ENCODE measurements at regions not wholly inside any gene's neighbourhood (a gene's known extent, or its start where the extent isn't known, plus 50 kb on each side); places are given as distances from the start of the nearest gene placed in this dataset.

DNA sequence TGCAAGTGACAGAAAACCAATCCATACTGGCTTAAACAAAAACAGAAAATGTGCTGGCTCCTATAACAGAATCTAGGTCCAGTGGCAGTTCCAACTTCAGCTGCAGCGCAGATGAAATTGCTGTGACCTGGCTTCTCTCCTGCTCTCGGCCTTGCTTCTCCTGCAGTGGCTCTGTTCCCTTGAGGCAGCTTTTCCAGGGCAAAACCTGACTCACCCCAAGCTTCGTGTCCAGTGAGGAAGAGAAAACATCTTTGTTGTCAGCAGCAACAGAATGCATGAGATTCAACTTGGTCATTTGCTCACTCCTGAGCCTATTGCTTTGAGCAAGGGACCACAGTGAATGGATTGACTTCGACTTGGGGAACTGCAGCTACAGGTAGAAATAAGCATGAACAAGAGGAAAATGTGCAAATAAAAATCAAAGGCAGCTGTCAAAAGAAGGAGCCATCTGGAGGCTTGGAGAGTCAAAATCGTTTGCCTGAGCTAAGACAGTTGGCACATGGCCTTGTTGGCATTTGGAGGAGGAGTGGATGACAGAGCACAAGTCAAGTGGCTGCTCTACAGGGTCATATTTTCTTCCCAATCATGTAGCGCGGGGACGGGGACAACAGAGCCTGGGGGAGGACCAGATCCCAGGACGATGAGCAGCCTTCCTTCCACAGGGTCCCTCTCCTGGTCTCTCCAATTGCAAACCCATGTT lies 523.4 kb downstream of the FGF9 start:
- dilution Hi-C loops (cut with MboI; ENCODE audit: extremely low pct_ligation_motif_present, low sequenced_read_pairs), result no loop called here
- H4K20me1 ChIP-seq (ENCODE audit: control insufficient read depth, extremely low read depth, insufficient read depth, low read length), result no peaks in the 10 kb centered on the region
- no peaks in the 10 kb centered on the region for H3K27me3 ChIP-seq (ENCODE audit: control insufficient read depth, extremely low read depth, insufficient read depth, low read length)
- H2AFZ ChIP-seq (ENCODE audit: control insufficient read depth, low read length), result no peak overlapping the region
- no peaks in the 10 kb centered on the region for H3K79me2 ChIP-seq (ENCODE audit: control insufficient read depth, insufficient read depth, low read length)
- no peaks in the 10 kb centered on the region for H3K36me3 ChIP-seq (ENCODE audit: control insufficient read depth in 2 of 2, extremely low read depth in 1 of 2, insufficient read depth in 2 of 2, low read length in 2 of 2)
- H3K9me3 ChIP-seq (ENCODE audit: control insufficient read depth, low read depth, low read length), result no peaks in the 10 kb centered on the region
- H3K9ac ChIP-seq (ENCODE audit: control insufficient read depth, extremely low read depth, insufficient read depth, low read length), result no peak overlapping the region
- no peak for FAIRE-seq
- no peak for DNase-seq (ENCODE audit: low read depth, low spot score)
- H3K4me1 ChIP-seq (ENCODE audit: control insufficient read depth, extremely low read depth, insufficient read depth, low read length), result no peaks in the 10 kb centered on the region
- no peaks in the 10 kb centered on the region for H3K9me1 ChIP-seq (ENCODE audit: control insufficient read depth, extremely low read depth, insufficient read depth, low read length)
- no peak overlapping the region for H3K4me3 ChIP-seq (ENCODE audit: control insufficient read depth in 2 of 3, extremely low read depth in 1 of 3, insufficient read depth in 2 of 3, low read depth in 1 of 3, low read length in 3 of 3)
- H3K4me2 ChIP-seq (ENCODE audit: control insufficient read depth, extremely low read depth, insufficient read depth, low read depth, low read length), result no peak overlapping the region
- no peak overlapping the region for H3K27ac ChIP-seq (ENCODE audit: control insufficient read depth, insufficient read depth, low read length)
- TF ChIP-seq EZH2 (IDR thresholded peaks at IDR 0.05; ENCODE audit: low read length), result no peak
- no peak for TF ChIP-seq CTCF (optimal IDR thresholded peaks at IDR 0.05 in 1 of 3, IDR thresholded peaks at IDR 0.05 in 1 of 3, conservative IDR thresholded peaks at IDR 0.05 in 1 of 3; ENCODE audit: extremely low read depth in 1 of 3, insufficient read depth in 2 of 3, low read length in 3 of 3)

GRCh38 chr13:22195726-22196125 lies 524.9 kb downstream of the FGF9 start:
- no peaks in the 10 kb centered on the region for H3K36me3 ChIP-seq (ENCODE audit: control insufficient read depth in 2 of 2, extremely low read depth in 1 of 2, insufficient read depth in 2 of 2, low read length in 2 of 2)
- DNase-seq (ENCODE audit: low read depth, low spot score) (no peak), FAIRE-seq (no peak)
- H3K4me3 ChIP-seq (ENCODE audit: control insufficient read depth in 2 of 3, extremely low read depth in 1 of 3, insufficient read depth in 2 of 3, low read depth in 1 of 3, low read length in 3 of 3), result no peak overlapping the region
- H3K4me2 ChIP-seq (ENCODE audit: control insufficient read depth, extremely low read depth, insufficient read depth, low read depth, low read length), result no peak overlapping the region
- no peaks in the 10 kb centered on the region for H3K9me1 ChIP-seq (ENCODE audit: control insufficient read depth, extremely low read depth, insufficient read depth, low read length)
- no peak overlapping the region for H3K27ac ChIP-seq (ENCODE audit: control insufficient read depth, insufficient read depth, low read length)
- dilution Hi-C loops (cut with MboI; ENCODE audit: extremely low pct_ligation_motif_present, low sequenced_read_pairs), result no loop called here
- no peak overlapping the region for H2AFZ ChIP-seq (ENCODE audit: control insufficient read depth, low read length)
- no peaks in the 10 kb centered on the region for H4K20me1 ChIP-seq (ENCODE audit: control insufficient read depth, extremely low read depth, insufficient read depth, low read length)
- no peak overlapping the region for H3K9ac ChIP-seq (ENCODE audit: control insufficient read depth, extremely low read depth, insufficient read depth, low read length)
- TF ChIP-seq CTCF (optimal IDR thresholded peaks at IDR 0.05 in 1 of 3, IDR thresholded peaks at IDR 0.05 in 1 of 3, conservative IDR thresholded peaks at IDR 0.05 in 1 of 3; ENCODE audit: extremely low read depth in 1 of 3, insufficient read depth in 2 of 3, low read length in 3 of 3), result no peak
- no peak for TF ChIP-seq EZH2 (IDR thresholded peaks at IDR 0.05; ENCODE audit: low read length)
- no peaks in the 10 kb centered on the region for H3K27me3 ChIP-seq (ENCODE audit: control insufficient read depth, extremely low read depth, insufficient read depth, low read length)
- H3K79me2 ChIP-seq (ENCODE audit: control insufficient read depth, insufficient read depth, low read length), result no peaks in the 10 kb centered on the region
- H3K4me1 ChIP-seq (ENCODE audit: control insufficient read depth, extremely low read depth, insufficient read depth, low read length), result no peaks in the 10 kb centered on the region
- no peaks in the 10 kb centered on the region for H3K9me3 ChIP-seq (ENCODE audit: control insufficient read depth, low read depth, low read length)

Data from keratinocyte (primary cell).